ENCODE measurements at regions not wholly inside any gene's neighbourhood (a gene's known extent, or its start where the extent isn't known, plus 50 kb on each side); places are given as distances from the start of the nearest gene placed in this dataset.

- no peak for DNase-seq
- TF ChIP-seq CTCF (IDR thresholded peaks at IDR 0.05) = no peak
- Histone ChIP-seq H3K9me3 (no peaks in the 10 kb centered on the region), H3K27me3 (no peaks in the 10 kb centered on the region), H3K4me1 (no peaks in the 10 kb centered on the region), H3K36me3 (no peaks in the 10 kb centered on the region), H3K4me3 (no peak overlapping the region), H3K27ac (no peak overlapping the region)
- intact Hi-C loops (cut with DNase I; ENCODE audit: low total_unique reads) = no loop called here
Observed at GRCh38 chr1:78437941-78438340, 52.8 kb upstream of the PTGFR start.

- TF ChIP-seq CTCF (IDR thresholded peaks at IDR 0.05) = no peak
- H3K9me3 ChIP-seq = no peaks in the 10 kb centered on the region
- intact Hi-C loops (cut with DNase I; ENCODE audit: low total_unique reads) = no loop called here
- H3K4me3 ChIP-seq = no peak overlapping the region
- H3K27ac ChIP-seq = no peak overlapping the region
- H3K27me3 ChIP-seq = no peaks in the 10 kb centered on the region
- no peaks in the 10 kb centered on the region for H3K4me1 ChIP-seq
- DNase-seq = no peak
- no peaks in the 10 kb centered on the region for H3K36me3 ChIP-seq
Observed at GRCh38 chr1:78440381-78440793, 50.4 kb upstream of the PTGFR start.
